Upper lobe of right lung (tissue), 1 donor: ENCODE measurements at regions not wholly inside any gene's neighbourhood (a gene's known extent, or its start where the extent isn't known, plus 50 kb on each side); places are given as distances from the start of the nearest gene placed in this dataset.

Experiments
- ATAC-seq: fragments of 200-7000 bp; cut with Tn5 transposase; one replicate; pipeline ENCODE4 v1.9.1; 2020; ENCODE audit warnings: mild to moderate bottlenecking, moderate library complexity
- DNase-seq: peaks from one replicate; pipeline ENCODE4 v3.0.0-alpha.2; 2020
- H3K27ac ChIP-seq: fragments of 200-600 bp; one replicate; pipeline ENCODE4 v1.8.0; 2022
- H3K27me3 ChIP-seq: fragments of 200-600 bp; one replicate; pipeline ENCODE4 v1.8.0; 2022; ENCODE audit warnings: mild to moderate bottlenecking
- H3K36me3 ChIP-seq: fragments of 200-600 bp; one replicate; pipeline ENCODE4 v1.8.0; 2022
- H3K4me1 ChIP-seq: fragments of 200-600 bp; one replicate; pipeline ENCODE4 v1.8.0; 2022
- H3K4me3 ChIP-seq: fragments of 200-600 bp; one replicate; pipeline ENCODE4 v1.8.0; 2022; ENCODE audit warnings: mild to moderate bottlenecking
- H3K9me3 ChIP-seq: fragments of 200-600 bp; one replicate; pipeline ENCODE4 v1.8.0; 2022
- CTCF ChIP-seq: fragments of 200-600 bp; IDR thresholded peaks from one replicate; pipeline ENCODE4 v1.8.0; 2022; ENCODE audit warnings: antibody characterized with exemption
- intact Hi-C: fragments of 100-400 bp; cut with DNase I; formaldehyde crosslinking; loops from one replicate; pipeline ENCODE4 v1.11.0; 2022
- donor health status: DM: no; HTN: yes; CAD: no; lungs with severe emphysema.

- no peak overlapping the region for H3K27ac ChIP-seq
- H3K36me3 ChIP-seq = no peaks in the 10 kb centered on the region
- no peak overlapping the region for H3K4me3 ChIP-seq
- DNase-seq (peak; percentile 41), ATAC-seq (no peak)
- no peaks in the 10 kb centered on the region for H3K4me1 ChIP-seq
- TF ChIP-seq CTCF = no peak
- intact Hi-C loops = no loop called here
- H3K9me3 ChIP-seq = no peaks in the 10 kb centered on the region
- no peaks in the 10 kb centered on the region for H3K27me3 ChIP-seq
These were observed 1291.5 kb downstream of the TBC1D22A start for GRCh38 chr22:48053973-48054372.

- Histone ChIP-seq H3K27ac (no peak overlapping the region), H3K4me1 (no peaks in the 10 kb centered on the region), H3K27me3 (no peaks in the 10 kb centered on the region), H3K4me3 (no peak overlapping the region), H3K36me3 (no peaks in the 10 kb centered on the region), H3K9me3 (no peaks in the 10 kb centered on the region)
- no peak for ATAC-seq
- DNase-seq = peak; percentile 8
- intact Hi-C loops = no loop called here
- no peak for TF ChIP-seq CTCF
These were observed 1291.0 kb downstream of the TBC1D22A start for GRCh38 chr22:48053486-48053885.

GRCh38 chr22:48052621-48052890 is 1290.1 kb downstream of the TBC1D22A start:
- no peak for ATAC-seq
- H3K4me1 ChIP-seq = no peaks in the 10 kb centered on the region
- H3K4me3 ChIP-seq = no peak overlapping the region
- DNase-seq = peak; percentile 42
- H3K9me3 ChIP-seq = no peaks in the 10 kb centered on the region
- H3K27ac ChIP-seq = no peak overlapping the region
- TF ChIP-seq CTCF = no peak
- no peaks in the 10 kb centered on the region for H3K27me3 ChIP-seq
- intact Hi-C loops = no loop called here
- H3K36me3 ChIP-seq = no peaks in the 10 kb centered on the region

- H3K36me3 ChIP-seq = no peaks in the 10 kb centered on the region
- H3K27ac ChIP-seq = no peak overlapping the region
- H3K9me3 ChIP-seq = no peaks in the 10 kb centered on the region
- H3K27me3 ChIP-seq = no peaks in the 10 kb centered on the region
- H3K4me1 ChIP-seq = no peaks in the 10 kb centered on the region
- intact Hi-C loops = no loop called here
- peak; percentile 16 for DNase-seq
- TF ChIP-seq CTCF = no peak
- ATAC-seq = no peak
- H3K4me3 ChIP-seq = no peak overlapping the region
These were observed 1289.6 kb downstream of the TBC1D22A start for GRCh38 chr22:48051796-48052620.

- DNase-seq = no peak
- intact Hi-C loops = no loop called here
- no peaks in the 10 kb centered on the region for H3K9me3 ChIP-seq
These were observed 1288.4 kb downstream of the TBC1D22A start for GRCh38 chr22:48050836-48051235.

More at GRCh38 chr22:48050836-48051235, 1288.4 kb downstream of the TBC1D22A start:
- no peak overlapping the region for H3K4me3 ChIP-seq
- H3K27ac ChIP-seq = no peak overlapping the region
- no peak for TF ChIP-seq CTCF
- no peak for ATAC-seq
- no peaks in the 10 kb centered on the region for H3K27me3 ChIP-seq
- H3K4me1 ChIP-seq = no peaks in the 10 kb centered on the region
- no peaks in the 10 kb centered on the region for H3K36me3 ChIP-seq
